Esophagus muscularis mucosa (tissue), 3 donors: ENCODE measurements at regions not wholly inside any gene's neighbourhood (a gene's known extent, or its start where the extent isn't known, plus 50 kb on each side); places are given as distances from the start of the nearest gene placed in this dataset.

Experiments used
- EP300 ChIP-seq: sonication (generic); formaldehyde crosslinking; IDR thresholded peaks from one replicate; pipeline ENCODE4 v1.6.1; 2017; ENCODE audit warnings: antibody characterized with exemption
- TF ChIP-seq, protein P1 (sequence below), 3 experiments: fragments of 200-600 bp in 2 of 3; fragments of 450-650 bp in 1 of 3; sonication (generic) in 2 of 3; IDR thresholded peaks; one replicate each; pipeline ENCODE4 v1.5.1; 2017 to 2019; ENCODE audit warnings: antibody characterized with exemption in 3 of 3, mild to moderate bottlenecking in 2 of 3, moderate library complexity in 1 of 3

DNA sequence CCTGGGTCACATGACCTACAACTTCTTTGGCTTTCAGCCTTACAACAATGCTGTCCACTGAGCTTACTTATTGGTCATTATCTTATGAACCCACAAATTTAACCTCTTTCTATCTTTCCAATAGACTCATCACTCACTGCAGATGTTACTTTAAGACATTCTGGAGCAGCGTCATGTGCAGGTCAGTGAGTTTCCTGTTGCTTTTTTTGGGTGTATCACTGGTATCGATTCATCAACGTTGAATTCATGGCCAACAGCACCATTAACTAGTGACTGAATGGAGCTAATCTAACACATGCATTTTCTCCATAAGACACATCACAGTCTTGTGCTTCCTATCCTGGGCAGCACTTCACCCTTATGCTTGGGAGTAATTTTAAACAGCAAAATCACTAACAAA, 672.6 kb upstream of the CDH18 start:
- TF ChIP-seq, protein P1, sequence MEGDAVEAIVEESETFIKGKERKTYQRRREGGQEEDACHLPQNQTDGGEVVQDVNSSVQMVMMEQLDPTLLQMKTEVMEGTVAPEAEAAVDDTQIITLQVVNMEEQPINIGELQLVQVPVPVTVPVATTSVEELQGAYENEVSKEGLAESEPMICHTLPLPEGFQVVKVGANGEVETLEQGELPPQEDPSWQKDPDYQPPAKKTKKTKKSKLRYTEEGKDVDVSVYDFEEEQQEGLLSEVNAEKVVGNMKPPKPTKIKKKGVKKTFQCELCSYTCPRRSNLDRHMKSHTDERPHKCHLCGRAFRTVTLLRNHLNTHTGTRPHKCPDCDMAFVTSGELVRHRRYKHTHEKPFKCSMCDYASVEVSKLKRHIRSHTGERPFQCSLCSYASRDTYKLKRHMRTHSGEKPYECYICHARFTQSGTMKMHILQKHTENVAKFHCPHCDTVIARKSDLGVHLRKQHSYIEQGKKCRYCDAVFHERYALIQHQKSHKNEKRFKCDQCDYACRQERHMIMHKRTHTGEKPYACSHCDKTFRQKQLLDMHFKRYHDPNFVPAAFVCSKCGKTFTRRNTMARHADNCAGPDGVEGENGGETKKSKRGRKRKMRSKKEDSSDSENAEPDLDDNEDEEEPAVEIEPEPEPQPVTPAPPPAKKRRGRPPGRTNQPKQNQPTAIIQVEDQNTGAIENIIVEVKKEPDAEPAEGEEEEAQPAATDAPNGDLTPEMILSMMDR (IDR thresholded peaks at IDR 0.05) = no peak
- no peak for TF ChIP-seq EP300
